Aorta (tissue), 5 donors: ENCODE measurements at regions not wholly inside any gene's neighbourhood (a gene's known extent, or its start where the extent isn't known, plus 50 kb on each side); places are given as distances from the start of the nearest gene placed in this dataset.

Experiments used
- ATAC-seq: fragments of 200-7000 bp; cut with Tn5 transposase; one replicate; pipeline ENCODE4 v1.9.1; 2022; ENCODE audit warnings: moderate library complexity; ENCODE audit not compliant: low FRiP score
- DNase-seq, 2 donors: peaks; one replicate each; pipeline ENCODE4 v3.0.0-alpha.2; 2020
- H3K27ac ChIP-seq, 2 donors: one replicate each; pipeline ENCODE4 v1.5.1; 2013; ENCODE audit warnings: low read length in 2 of 2, mild to moderate bottlenecking in 2 of 2, moderate library complexity in 2 of 2, control low read depth in 1 of 2, inconsistent platforms in 1 of 2, low read depth in 1 of 2
- H3K27me3 ChIP-seq, 2 donors: one replicate each; pipeline ENCODE4 v1.6.1; 2013; ENCODE audit warnings: control low read depth in 1 of 2, low read length in 1 of 2, mild to moderate bottlenecking in 1 of 2, moderate library complexity in 1 of 2; ENCODE audit not compliant: insufficient read depth in 2 of 2, control insufficient read depth in 1 of 2
- H3K36me3 ChIP-seq, 2 donors: one replicate each; pipeline ENCODE4 v1.6.1; 2013; ENCODE audit warnings: control low read depth in 1 of 2, low read length in 1 of 2, mild to moderate bottlenecking in 1 of 2; ENCODE audit not compliant: insufficient read depth in 2 of 2, control insufficient read depth in 1 of 2
- H3K4me1 ChIP-seq, 2 donors: one replicate each; pipeline ENCODE4 v1.6.1; 2013; ENCODE audit warnings: low read length in 2 of 2, control low read depth in 1 of 2, mild to moderate bottlenecking in 1 of 2, moderate library complexity in 1 of 2; ENCODE audit not compliant: insufficient read depth in 2 of 2, control insufficient read depth in 1 of 2
- H3K4me3 ChIP-seq, 2 donors: one replicate each; pipeline ENCODE4 v1.5.1; 2013; ENCODE audit warnings: low read length in 2 of 2, control low read depth in 1 of 2, mild to moderate bottlenecking in 1 of 2
- H3K9me3 ChIP-seq: one replicate; pipeline ENCODE4 v1.6.1; 2013; ENCODE audit warnings: mild to moderate bottlenecking, low read length; ENCODE audit not compliant: control insufficient read depth
- WGBS, 2 donors: extraction: QIAGEN DNeasy Blood & Tissue Kit; methylation state at CpG; one replicate each; pipeline ENCODE4 v1.1.7; 2013; 5-methylcytosine and 5-hydroxymethylcytosine counted together
- intact Hi-C, 2 donors: fragments of 100-400 bp; cut with DNase I; formaldehyde crosslinking; loops; one replicate each; pipeline versions ENCODE4 v1.14.2 to v1.15.0; 2022
- donor health status: healthy with polysubstance abuse.
- donor health status: Bipolar disorder and iron deficiency.
- donor health status: DM: no; HTN: no; CAD: no.
- donor health status: DM: no; HTN: no; CAD: no.
- donor health status: DM: yes; HTN: yes; CAD: no.

- DNase-seq = no peak
- WGBS, 2 donors = 85 to 88% methylated on average over 2 of the region's 2 CpGs
- Histone ChIP-seq H3K4me1 (peaks cover 2% of the 10 kb centered on the region in 2 donors), H3K27me3 (no peaks in the 10 kb centered on the region), H3K36me3 (no peaks in the 10 kb centered on the region), H3K27ac (no peak overlapping the region), H3K4me3 (no peak overlapping the region), H3K9me3 (no peaks in the 10 kb centered on the region)
- intact Hi-C loops = loop anchor here in 1 of 2 donors (5.0 kb wide), 1 partner anchor 165 kb away; no protein-coding TSS in a partner anchor
- ATAC-seq = no peak
Measured at GRCh38 chr9:115757461-115757860, 396.1 kb upstream of the PAPPA start.

- ATAC-seq (no peak), DNase-seq (no peak)
- H3K36me3 ChIP-seq = no peaks in the 10 kb centered on the region
- no peaks in the 10 kb centered on the region for H3K27me3 ChIP-seq
- 75 to 77% methylated on average over 3 of the region's 3 CpGs for WGBS, 2 donors
- intact Hi-C loops = loop anchor here in 1 of 2 donors (5.0 kb wide), 1 partner anchor 166 kb away; no protein-coding TSS in a partner anchor
- no peaks in the 10 kb centered on the region for H3K9me3 ChIP-seq
- no peak overlapping the region for H3K4me3 ChIP-seq
- H3K4me1 ChIP-seq = peaks cover 2% of the 10 kb centered on the region in 2 donors
- H3K27ac ChIP-seq = no peak overlapping the region
Measured at GRCh38 chr9:115758441-115758840, 395.1 kb upstream of the PAPPA start.

GRCh38 chr9:115759426-115759825, 394.2 kb upstream of the PAPPA start:
- H3K27me3 ChIP-seq = no peaks in the 10 kb centered on the region
- intact Hi-C loops = loop anchor here in 1 of 2 donors (5.0 kb wide), 1 partner anchor 167 kb away; no protein-coding TSS in a partner anchor

GRCh38 chr9:115764645-115765044, 388.9 kb upstream of the PAPPA start:
- ATAC-seq = peak; percentile 81
- WGBS, 2 donors = 7 to 8% methylated on average over 1 of the region's 1 CpG
- intact Hi-C loops = loop anchor here in 1 of 2 donors (10.0 kb wide), 1 partner anchor 70 kb away; no protein-coding TSS in a partner anchor

More at GRCh38 chr9:115759426-115759825, 394.2 kb upstream of the PAPPA start:
- 14 to 22% methylated on average over 4 of the region's 4 CpGs for WGBS, 2 donors
- Histone ChIP-seq H3K4me3 (no peak overlapping the region), H3K9me3 (no peaks in the 10 kb centered on the region), H3K4me1 (peaks cover 2 to 8% of the 10 kb centered on the region in 2 donors), H3K27ac (no peak overlapping the region), H3K36me3 (no peaks in the 10 kb centered on the region)
- DNase-seq (no peak), ATAC-seq (no peak)

GRCh38 chr9:115765060-115765459, 388.5 kb upstream of the PAPPA start:
- 4 to 9% methylated on average over 2 of the region's 2 CpGs for WGBS, 2 donors
- intact Hi-C loops = loop anchor here in 1 of 2 donors (10.0 kb wide), 1 partner anchor 70 kb away; no protein-coding TSS in a partner anchor
- H3K9me3 ChIP-seq = no peaks in the 10 kb centered on the region
- H3K4me3 ChIP-seq = no peak overlapping the region
- peak overlapping the region; percentile 89 to 96 for H3K27ac ChIP-seq
- H3K36me3 ChIP-seq = no peaks in the 10 kb centered on the region
- no peaks in the 10 kb centered on the region for H3K27me3 ChIP-seq
- ATAC-seq (peak; percentile 36), DNase-seq (no peak)
- peaks cover 1 to 16% of the 10 kb centered on the region in 2 donors for H3K4me1 ChIP-seq

More at GRCh38 chr9:115764645-115765044, 388.9 kb upstream of the PAPPA start:
- DNase-seq = no peak
- peaks cover 1 to 16% of the 10 kb centered on the region in 2 donors for H3K4me1 ChIP-seq
- H3K4me3 ChIP-seq = no peak overlapping the region
- no peaks in the 10 kb centered on the region for H3K9me3 ChIP-seq
- H3K27ac ChIP-seq = peak overlapping the region; percentile 89 to 96
- H3K27me3 ChIP-seq = no peaks in the 10 kb centered on the region
- H3K36me3 ChIP-seq = no peaks in the 10 kb centered on the region

GRCh38 chr9:115766370-115766955, 387.1 kb upstream of the PAPPA start:
- Histone ChIP-seq H3K27me3 (no peaks in the 10 kb centered on the region), H3K4me1 (peaks cover 1 to 15% of the 10 kb centered on the region in 2 donors), H3K9me3 (no peaks in the 10 kb centered on the region), H3K27ac (no peak overlapping the region), H3K36me3 (no peaks in the 10 kb centered on the region), H3K4me3 (no peak overlapping the region)
- no peak for ATAC-seq
- WGBS, 2 donors = 62 to 65% methylated on average over 5 of the region's 5 CpGs
- DNase-seq = no peak
- intact Hi-C loops = loop anchor here in 1 of 2 donors (10.0 kb wide), 1 partner anchor 72 kb away; no protein-coding TSS in a partner anchor

GRCh38 chr9:115770521-115770920, 383.1 kb upstream of the PAPPA start:
- DNase-seq (no peak), ATAC-seq (no peak)
- H3K4me3 ChIP-seq = no peak overlapping the region
- H3K9me3 ChIP-seq = no peaks in the 10 kb centered on the region
- H3K27ac ChIP-seq = no peak overlapping the region
- WGBS, 2 donors = 93 to 100% methylated on average over 2 of the region's 2 CpGs
- intact Hi-C loops = no loop called here
- no peaks in the 10 kb centered on the region for H3K27me3 ChIP-seq
- peaks cover 0 to 2% of the 10 kb centered on the region in 2 donors for H3K4me1 ChIP-seq
- H3K36me3 ChIP-seq = no peaks in the 10 kb centered on the region

GRCh38 chr9:115775659-115776058, 377.9 kb upstream of the PAPPA start:
- no peaks in the 10 kb centered on the region for H3K27me3 ChIP-seq
- no peak overlapping the region for H3K4me3 ChIP-seq
- H3K36me3 ChIP-seq = no peaks in the 10 kb centered on the region
- H3K27ac ChIP-seq = no peak overlapping the region
- no peaks in the 10 kb centered on the region for H3K4me1 ChIP-seq
- ATAC-seq = no peak
- H3K9me3 ChIP-seq = no peaks in the 10 kb centered on the region
- intact Hi-C loops = no loop called here
- 14 to 21% methylated on average over 2 of the region's 2 CpGs for WGBS, 2 donors
- no peak for DNase-seq

- no peak overlapping the region for H3K4me3 ChIP-seq
- ATAC-seq (no peak), DNase-seq (no peak)
- no peaks in the 10 kb centered on the region for H3K36me3 ChIP-seq
- no peaks in the 10 kb centered on the region for H3K9me3 ChIP-seq
- no peak overlapping the region for H3K27ac ChIP-seq
- no peaks in the 10 kb centered on the region for H3K4me1 ChIP-seq
- intact Hi-C loops = no loop called here
- 43 to 58% methylated on average over 2 of the region's 2 CpGs for WGBS, 2 donors
- H3K27me3 ChIP-seq = no peaks in the 10 kb centered on the region
Measured at GRCh38 chr9:115777610-115778009, 376.0 kb upstream of the PAPPA start.
